Dermis microvascular lymphatic vessel endothelial cell (primary cell): ENCODE measurements at regions not wholly inside any gene's neighbourhood (a gene's known extent, or its start where the extent isn't known, plus 50 kb on each side); places are given as distances from the start of the nearest gene placed in this dataset.
"Not testable (repeated sequence)": the region's sequence is repeated elsewhere in the genome, so short reads cannot be mapped to it uniquely, and the experiment has no call there.

Experiments used
- DNase-seq, 2 donors: peaks; one replicate each; pipeline versions ENCODE4 v3.0.0 to v3.0.0-alpha.2; 2010; ENCODE audit warnings: low read depth in 2 of 2

DNA sequence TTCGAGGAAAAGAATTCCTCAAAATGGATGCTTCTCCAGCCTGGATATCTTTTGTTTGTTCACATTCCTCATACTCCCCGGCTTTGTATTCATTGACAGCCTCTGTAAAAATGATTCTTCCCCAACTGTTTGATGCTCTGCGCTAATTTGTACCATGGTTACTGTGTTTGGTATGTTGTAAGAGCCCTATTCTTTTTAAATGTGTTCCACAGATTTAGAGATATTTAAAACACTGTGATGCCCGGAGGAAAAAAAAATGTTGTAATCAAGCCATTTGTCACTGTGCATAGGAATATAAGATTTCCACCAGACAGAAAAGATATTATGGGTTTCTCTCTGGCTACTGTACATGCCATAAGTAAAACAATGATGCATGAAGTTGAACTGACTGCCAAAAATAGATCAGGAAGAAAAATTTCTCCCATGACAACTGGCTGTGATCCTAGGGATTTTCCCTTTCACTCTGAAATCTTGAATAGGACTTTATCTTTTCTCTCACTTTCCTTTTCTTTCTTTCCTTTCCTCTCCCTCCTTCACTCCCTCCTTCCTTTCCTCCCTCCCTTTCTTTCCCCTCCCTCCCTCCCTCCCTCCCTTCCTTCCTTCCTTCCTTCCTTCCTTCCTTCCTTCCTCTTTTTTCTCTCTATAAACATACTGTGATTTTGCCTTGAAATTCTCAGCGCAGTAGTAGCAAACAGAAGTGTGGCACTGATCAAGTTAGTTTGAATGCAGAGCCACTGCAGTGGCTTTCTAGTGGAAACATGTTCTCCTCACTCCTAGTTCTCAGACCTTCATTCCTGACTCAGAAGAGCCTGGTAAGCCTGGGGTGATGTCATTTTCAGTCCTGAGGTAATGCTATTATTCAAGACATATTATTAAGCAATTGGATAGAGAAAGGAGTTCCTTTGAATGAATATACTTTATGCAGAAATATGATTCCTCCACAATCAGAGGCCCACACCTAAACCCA, 254.9 kb upstream of the TBL1XR1 start:
- DNase-seq = peak; percentile 79 to 87

DNA sequence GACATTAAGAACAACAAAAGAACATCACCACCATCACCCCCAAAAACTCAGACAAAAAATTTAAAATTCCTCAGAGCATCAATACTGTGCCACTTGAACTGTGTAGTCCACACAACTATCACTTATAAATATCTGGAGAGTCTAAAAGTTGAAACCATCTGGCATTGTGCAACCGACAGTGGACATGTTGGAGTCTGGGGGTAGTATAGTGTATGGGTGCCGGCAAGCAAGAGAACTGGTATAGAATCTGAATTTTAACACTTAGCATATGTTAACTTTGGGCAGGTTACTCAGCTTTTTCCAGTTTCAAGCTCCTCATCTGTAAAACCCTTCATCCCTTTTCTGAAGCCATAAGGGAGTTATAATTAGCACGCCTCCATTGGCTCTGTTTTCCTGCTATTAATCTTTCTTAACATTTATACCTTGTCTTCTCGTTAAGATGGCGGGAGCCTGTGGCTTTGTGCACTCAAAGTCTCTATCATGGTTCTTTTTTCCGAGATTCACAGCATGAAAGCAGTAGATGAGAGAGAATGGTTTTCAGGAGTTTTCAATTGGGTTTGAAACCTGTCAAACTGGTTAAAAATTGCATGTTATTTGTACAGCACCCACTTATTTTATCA, 255.7 kb upstream of the TBL1XR1 start:
- no peak for DNase-seq

DNA sequence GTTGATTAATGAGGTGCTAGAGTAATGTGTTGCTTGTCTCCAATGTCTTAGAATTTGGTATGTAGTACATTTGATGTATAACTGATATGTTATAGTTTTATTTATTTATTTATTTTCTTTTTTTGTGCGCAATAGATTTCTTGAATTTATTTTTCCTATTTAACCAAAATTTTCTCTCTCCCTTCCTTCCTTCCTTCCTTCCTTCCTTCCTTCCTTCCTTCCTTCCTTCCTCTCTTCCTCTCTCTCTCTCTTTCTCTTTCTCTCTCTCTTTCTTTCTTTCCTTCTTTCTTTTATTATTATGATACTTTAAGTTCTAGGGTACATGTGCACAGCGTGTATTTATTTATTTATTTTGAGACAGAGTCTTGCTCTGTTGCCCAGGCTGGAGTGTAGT, 256.2 kb upstream of the TBL1XR1 start:
- DNase-seq = no peak

DNA sequence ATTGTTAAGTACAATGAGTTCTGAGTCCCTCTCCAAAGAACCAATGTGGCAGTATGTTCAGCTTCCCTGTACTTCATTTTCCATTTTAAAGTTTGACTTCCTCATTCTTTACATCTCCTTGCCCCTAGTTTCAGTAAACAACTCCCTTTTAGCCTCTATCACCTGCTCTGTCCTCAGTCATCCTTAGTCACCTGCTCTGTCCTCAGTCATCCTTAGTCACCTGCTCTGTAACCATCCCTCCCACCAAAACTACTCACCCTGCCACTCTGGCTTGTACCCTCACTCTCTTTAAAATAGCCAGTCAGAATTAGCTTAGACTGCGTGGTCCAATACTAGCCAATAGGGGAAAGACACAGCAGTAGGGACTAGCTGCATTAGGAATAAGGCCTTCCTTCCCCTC, 259.9 kb upstream of the TBL1XR1 start:
- not testable (repeated sequence) for DNase-seq

DNA sequence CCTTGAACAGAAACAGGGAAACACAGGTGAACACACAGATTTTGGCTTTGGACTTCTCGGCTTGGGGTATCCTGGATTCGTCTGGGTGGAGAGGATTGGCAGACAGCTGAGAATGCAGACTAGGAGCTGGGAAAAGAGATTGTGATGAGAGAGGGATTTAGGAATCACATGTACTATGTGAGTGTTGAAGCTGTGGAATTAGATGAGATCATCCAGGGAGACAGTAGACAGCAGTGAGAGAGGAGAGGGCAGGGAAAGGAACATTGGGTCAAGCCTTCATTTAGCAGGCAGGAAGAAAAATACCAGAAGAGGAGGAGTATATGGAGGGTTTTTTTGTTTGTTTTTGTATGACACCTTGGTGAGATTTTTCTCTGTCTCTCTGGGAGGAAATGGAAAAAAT, 262.1 kb upstream of the TBL1XR1 start:
- peak; percentile 76 to 88 for DNase-seq

DNA sequence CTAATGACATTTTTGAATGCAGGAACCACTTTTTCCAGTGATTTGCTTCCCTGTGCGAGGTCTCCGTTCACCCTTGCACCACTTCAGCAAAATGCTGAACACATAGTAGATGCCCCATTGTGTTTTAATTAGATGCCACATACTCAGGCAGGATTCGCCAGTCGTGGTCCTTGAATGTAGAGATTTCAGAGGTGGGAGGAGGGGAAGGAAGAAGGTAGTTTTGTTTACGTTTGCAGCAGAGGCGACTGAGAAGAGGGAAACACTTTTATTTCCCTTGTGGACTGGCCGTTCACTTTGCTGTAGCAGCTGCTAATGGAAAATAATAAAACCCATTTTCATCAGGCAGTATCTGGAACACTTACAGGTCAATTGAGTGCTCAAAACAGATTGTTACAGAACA, 262.8 kb upstream of the TBL1XR1 start:
- peak in 1 of 2 donors; percentile 43 for DNase-seq

DNA sequence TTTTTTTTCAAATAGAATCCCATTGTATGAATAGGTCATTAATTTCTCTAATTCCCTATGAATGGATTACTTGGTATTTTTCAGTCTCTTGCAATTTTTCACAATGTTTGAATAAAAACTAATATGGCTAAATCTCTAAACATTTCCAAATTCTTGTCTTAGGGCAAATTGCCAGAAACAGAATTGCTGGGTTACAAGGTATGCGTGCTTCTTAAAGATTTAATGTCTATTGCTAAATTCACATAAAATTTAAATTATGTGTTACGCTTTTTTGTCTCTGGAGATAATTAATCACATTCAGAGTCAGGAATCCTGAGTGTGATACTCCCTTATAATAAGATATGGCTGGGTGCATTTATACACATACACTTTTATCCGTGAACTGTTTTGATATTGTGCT, 264.5 kb upstream of the TBL1XR1 start:
- DNase-seq = no peak

DNA sequence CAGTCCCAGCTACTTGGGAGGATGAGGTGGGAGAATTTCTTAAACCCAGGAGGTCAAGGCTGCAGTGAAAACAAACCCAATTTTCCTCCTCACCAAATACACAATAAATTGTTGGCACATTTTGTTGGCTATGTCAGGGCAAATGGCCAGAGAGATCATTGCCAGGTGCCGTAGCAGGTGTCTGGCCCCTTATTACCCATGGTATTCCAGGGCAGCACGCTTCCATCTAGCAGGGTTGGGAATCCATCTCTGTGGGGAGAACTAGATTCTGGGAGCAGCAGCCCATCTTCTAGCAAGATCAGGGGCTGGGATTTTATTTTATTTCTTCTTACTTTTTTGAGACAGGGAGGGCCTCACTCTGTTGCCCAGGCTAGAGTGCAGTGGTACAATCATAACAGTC, 266.1 kb upstream of the TBL1XR1 start:
- DNase-seq = not testable (repeated sequence)

DNA sequence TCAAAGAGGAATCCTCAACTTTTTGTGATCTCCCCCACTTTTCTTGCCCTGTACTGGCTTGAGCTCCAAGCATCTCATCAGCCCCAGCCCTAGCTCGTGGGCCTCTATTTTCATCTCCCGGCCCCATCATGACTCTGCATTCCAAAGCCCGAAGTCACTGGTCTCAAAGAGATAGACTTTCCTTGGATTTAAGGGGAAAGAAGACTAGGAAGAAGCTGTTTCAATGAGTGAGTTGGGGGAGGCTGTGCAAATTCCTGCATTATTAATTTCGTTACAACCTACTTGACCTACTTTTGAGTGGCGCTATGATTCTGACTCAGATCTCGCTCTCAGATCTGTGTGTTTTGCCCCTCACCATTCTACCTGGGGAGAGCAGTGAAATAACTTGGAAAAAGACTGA, 266.6 kb upstream of the TBL1XR1 start:
- DNase-seq = no peak

DNA sequence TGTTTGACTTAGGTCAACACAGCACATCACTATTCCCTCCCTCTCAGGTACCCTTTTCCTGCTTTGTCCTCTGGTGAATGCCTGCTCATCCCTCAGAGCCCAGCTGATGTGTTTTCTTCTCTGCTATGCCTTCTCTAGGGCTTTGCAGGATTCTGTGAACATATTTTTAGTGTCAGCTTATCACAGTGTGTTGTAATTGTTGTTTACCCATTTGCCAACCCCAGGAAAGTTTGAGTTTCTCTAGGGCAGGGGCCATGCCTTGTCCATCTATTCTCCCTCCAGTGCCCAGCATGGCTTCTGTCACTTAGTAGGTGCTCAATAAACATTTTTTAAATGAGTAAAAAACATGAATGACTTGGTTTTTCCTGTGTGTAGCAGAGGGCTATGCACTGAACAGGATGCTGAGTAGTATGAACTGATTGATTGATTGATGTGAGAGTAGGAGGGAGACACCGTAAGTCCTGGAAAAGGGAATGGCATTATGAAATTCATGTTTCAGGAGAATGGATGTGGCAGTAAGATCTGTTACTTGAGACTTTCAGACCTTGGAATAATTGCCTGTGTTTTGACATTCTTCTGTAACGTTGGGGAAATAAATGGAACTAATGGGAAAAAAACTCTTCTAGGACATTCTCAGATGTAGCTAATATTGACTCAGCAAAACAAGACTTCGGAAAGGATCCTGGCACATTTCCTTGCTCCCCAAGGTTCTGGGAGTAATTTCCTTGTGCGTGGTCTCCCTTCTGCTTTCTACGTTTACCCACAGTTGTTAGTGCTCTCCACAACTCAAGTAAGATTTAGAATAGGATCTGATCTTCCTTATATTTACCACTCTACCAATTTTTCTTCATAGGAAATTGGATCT, 267.3 kb upstream of the TBL1XR1 start:
- DNase-seq = no peak

DNA sequence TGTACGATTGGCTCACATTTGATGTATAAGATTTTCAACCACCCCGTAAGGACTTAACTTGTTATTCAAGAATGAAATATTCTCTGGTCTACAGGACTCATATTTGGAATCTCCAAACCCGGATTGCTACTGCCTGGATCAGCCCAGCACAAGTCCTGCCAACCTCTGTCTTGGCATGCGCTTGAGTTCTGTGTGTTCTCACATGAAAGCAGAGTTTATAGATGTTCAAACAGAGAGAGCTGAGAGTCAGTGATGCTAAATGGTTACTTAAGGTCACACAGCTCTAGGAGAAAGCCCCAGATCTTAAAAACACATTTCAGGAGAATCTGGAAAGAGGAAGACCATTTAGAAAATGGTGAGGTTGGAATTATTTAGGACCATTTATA, 268.0 kb upstream of the TBL1XR1 start:
- DNase-seq = no peak

DNA sequence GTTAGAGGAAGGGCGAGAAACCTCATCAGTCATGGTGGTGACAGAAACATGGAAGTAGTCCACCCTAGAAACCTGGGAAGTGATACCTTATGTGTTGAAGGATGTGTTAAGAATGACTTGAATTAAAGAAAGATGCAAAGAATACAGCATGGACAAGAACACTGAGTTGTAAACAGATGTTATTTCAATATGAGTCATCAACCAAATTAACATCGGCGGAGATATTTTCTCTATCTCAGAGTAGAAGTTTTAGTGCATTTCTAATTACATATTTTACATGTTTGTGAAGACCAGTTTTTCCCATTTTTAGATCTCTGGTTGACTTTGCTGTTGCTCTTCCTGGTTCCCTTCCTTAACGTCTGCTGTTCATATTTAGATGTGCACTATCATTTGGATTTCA, 268.8 kb upstream of the TBL1XR1 start:
- DNase-seq = no peak

DNA sequence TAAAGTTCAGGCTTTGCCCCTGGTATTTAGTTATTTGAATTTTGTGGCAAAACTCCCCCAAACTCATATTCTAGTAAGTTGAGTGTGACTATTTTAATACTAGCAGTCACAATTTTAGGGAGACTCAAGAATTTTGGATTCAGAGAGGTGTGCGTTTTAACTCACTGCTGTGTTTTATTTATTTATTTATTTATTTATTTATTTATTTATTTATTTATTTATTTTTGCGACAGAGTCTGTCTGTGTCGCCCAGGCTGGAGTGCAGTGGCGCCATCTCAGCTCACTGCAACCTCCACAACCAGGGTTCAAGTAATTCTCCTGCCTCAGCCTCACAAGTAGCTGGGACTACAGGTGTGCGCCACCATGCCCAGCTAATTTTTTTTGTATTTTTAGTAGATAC, 269.3 kb upstream of the TBL1XR1 start:
- not testable (repeated sequence) for DNase-seq

DNA sequence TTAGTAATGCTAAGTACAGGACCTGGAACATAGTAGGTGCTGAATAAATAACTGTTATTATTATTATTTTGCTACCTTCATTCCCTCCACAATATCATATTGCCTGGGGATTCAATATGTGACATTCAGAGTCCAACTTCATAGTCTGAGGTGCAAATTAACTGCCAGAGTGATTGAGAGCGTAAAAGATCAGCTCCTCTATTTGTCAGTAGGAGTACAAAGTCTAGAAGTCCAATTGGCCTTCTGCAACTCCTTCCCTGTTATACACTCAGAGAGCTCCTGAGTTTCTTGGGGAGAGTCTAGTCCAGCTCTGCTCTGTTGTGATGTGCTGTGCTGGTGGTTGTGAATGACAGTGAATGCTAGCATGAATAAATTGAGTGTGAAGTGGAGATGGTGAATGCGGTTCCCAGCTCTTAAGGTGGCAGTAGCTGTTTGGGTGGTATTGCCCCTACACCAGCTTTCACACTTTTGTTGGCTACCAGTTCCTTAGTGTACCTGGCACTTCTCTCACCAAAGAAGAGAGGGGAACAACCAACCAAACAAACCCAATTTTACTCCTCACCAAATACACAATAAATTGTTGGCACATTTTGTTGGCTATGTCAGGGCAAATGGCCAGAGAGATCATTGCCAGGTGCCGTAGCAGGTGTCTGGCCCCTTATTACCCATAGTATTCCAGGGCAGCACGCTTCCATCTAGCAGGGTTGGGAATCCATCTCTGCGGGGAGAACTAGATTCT, 270.1 kb upstream of the TBL1XR1 start:
- no peak for DNase-seq

DNA sequence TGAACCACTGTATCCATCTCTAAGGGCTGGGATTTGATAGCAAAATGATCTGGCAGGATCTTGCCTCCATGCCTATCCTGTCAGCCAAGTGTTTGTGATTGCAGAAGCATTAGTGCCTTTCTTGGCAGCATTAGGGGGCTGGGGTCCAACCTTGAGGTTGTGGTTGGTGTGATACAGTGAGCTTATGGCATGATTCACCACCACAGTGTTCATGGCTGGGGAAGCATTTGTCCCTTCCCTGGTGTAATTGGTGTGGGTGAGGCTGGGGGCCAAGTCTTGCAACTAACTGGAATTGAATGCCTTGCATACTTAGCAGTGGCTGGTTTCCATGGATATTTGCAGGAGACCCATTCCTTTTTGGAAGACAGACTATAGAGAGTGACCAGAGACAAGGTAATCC, 271.0 kb upstream of the TBL1XR1 start:
- no peak for DNase-seq

DNA sequence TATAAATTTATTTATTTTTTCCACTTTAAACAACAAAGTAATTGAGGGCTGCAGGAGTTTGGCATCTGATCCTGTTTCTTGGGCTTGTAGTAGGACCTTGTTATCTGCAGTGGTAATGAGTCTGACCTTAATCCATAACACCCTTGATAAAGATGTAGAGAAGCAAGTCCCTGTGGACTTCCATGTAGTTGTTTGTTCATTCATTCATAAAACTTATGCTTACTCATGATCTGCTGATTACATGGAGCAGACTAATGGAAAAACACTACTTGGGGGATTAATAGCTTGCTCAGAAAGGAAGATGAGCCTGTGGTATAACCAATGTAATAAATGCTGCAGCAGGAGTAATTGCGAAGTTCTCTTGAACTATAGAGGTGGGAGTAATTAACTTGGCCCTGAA, 271.5 kb upstream of the TBL1XR1 start:
- no peak for DNase-seq

DNA sequence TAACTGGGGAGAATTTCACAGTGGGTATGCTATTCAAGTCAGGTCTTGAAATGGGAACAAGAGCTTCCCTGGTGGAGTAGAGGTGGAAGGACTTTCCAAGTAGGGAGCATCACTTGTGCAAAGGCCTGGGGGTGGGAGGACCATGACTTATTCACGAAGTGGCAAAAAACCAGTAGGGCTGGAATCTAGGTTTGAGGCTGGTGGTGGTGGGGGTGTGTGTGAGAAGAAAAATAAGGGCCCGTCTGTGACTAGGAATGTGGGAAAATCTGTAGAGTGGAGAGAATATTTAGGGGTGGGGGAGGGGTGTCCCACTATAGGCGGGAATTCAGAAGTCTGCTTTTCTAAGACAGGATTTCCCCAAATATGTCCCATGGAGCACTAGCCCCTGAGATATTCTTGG, 271.9 kb upstream of the TBL1XR1 start:
- no peak for DNase-seq

DNA sequence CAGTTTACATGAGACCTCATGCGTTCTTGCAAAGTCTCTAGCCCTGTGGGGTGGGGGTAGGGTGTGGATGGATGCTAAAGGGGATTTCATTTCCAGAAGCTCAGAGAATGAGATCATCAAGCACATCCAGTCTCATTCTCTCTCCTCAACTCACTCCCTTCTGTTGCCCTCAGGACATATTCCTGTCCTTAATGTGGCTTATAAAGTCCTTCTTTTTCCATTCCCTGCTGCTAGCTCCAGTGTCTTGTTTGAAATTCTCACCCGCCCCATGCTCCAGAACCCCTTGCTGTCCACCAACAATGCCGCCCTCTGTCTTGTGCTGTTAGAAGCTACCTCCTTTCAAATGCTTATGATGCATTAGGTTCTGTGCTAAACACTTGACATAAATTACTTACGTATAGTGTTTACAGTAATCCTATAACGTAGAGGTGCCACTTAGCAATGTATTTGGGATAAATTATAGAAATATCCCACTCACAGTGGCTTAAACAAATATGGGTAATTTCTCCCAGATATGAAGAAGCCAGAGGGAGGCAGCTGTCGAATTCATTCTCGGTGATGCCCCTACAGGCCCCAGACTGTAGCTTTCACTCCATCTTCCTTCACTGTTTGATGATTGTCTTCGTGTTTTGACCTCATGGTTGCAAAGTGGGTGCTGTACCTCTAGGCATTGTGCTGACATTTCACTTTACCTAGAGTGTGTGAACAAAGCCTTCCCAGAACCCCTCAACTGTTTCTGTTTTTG, 273.1 kb upstream of the TBL1XR1 start:
- no peak for DNase-seq

DNA sequence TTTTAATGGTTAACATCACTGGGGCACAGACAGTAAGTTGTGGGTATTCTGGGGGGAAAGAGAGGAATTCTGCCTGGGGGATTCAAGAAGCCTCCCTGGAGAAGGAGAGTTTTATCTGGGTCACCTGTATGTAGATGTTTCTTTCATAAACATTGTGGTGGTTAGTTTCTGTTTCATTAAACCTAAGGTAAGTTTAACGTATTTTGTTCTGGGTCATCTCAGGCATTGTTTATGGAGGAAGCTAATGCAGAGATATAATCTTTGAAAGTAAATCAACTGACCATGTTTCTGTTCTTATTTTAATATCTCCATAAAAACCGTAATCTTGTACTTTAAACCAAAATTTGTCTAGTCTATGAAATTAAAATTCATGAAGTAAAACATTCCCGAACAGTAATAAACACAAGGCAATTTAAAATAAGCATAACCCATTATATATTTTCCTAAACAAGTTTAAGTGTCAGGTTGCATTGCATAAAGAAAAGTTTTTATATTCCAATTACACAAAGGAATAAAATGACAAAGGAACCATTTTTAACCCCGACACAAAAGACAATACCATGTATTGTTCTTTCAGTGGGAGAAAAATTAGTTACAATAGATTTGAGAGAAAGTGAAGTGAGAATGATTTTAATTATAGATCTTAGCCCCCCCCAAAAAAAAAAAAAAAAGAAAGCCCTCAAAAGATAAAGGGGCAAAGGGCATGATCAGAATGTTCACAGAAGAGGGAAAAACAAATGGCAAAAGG, 274.6 kb upstream of the TBL1XR1 start:
- no peak for DNase-seq

DNA sequence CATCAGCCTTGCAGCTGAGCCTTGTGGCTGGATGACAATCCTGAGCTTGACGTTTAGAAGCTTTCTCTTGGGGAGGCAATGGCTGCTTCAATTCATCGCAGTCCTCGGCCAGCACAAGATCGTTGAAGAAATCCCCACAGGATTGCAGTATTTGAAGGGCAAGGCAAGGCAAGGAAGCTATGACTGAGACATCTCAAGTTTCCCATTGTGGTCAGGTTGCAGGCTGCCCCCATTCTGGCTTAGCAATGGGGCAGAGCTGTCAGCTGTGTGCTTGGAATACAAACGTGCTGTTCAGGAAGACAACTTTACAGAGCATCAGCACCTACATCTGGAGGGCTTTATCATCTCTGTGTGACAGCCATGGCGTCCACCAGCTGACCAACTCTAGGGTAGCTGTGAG, 275.9 kb upstream of the TBL1XR1 start:
- DNase-seq = no peak
